ENCODE measurements at regions not wholly inside any gene's neighbourhood (a gene's known extent, or its start where the extent isn't known, plus 50 kb on each side); places are given as distances from the start of the nearest gene placed in this dataset.
"Not testable (repeated sequence)": the region's sequence is repeated elsewhere in the genome, so short reads cannot be mapped to it uniquely, and the experiment has no call there.

- DNase-seq: no peak
Observed at GRCh38 chr3:34013818-34014570, 215.6 kb downstream of the PDCD6IP start.

GRCh38 chr3:34015204-34016142, 217.0 kb downstream of the PDCD6IP start:
- no peak for DNase-seq

GRCh38 chr3:34016925-34017587, 218.6 kb downstream of the PDCD6IP start:
- DNase-seq: no peak

- no peak for DNase-seq
Observed at GRCh38 chr3:34017757-34018156, 219.3 kb downstream of the PDCD6IP start.

GRCh38 chr3:34019158-34019557, 220.7 kb downstream of the PDCD6IP start:
- no peak for DNase-seq

- no peak for DNase-seq
Observed at GRCh38 chr3:34020170-34020569, 221.7 kb downstream of the PDCD6IP start.

GRCh38 chr3:34020726-34021680, 222.6 kb downstream of the PDCD6IP start:
- DNase-seq: no peak

GRCh38 chr3:34022147-34022546, 223.7 kb downstream of the PDCD6IP start:
- DNase-seq: no peak

GRCh38 chr3:34024447-34025240, 226.2 kb downstream of the PDCD6IP start:
- peak; percentile 16 for DNase-seq

GRCh38 chr3:34033839-34034238, 235.4 kb downstream of the PDCD6IP start:
- no peak for DNase-seq

- no peak for DNase-seq
Observed at GRCh38 chr3:34034840-34035239, 236.4 kb downstream of the PDCD6IP start.

- no peak for DNase-seq
Observed at GRCh38 chr3:34035775-34036174, 237.3 kb downstream of the PDCD6IP start.

GRCh38 chr3:34037260-34037659, 238.8 kb downstream of the PDCD6IP start:
- no peak for DNase-seq

GRCh38 chr3:34038131-34038530, 239.7 kb downstream of the PDCD6IP start:
- no peak for DNase-seq

GRCh38 chr3:34046154-34046553, 247.7 kb downstream of the PDCD6IP start:
- no peak for DNase-seq

- no peak for DNase-seq
Observed at GRCh38 chr3:34053626-34054025, 255.2 kb downstream of the PDCD6IP start.

- DNase-seq: no peak
Observed at GRCh38 chr3:34056181-34056910, 257.9 kb downstream of the PDCD6IP start.

GRCh38 chr3:34056951-34057390, 258.5 kb downstream of the PDCD6IP start:
- DNase-seq: no peak

GRCh38 chr3:34060995-34061394, 262.6 kb downstream of the PDCD6IP start:
- DNase-seq: not testable (repeated sequence)

- DNase-seq: no peak
Observed at GRCh38 chr3:34065901-34066300, 267.5 kb downstream of the PDCD6IP start.

- DNase-seq: no peak
Observed at GRCh38 chr3:34066328-34066727, 267.9 kb downstream of the PDCD6IP start.
